PC-9 (cell line): ENCODE measurements at regions not wholly inside any gene's neighbourhood (a gene's known extent, or its start where the extent isn't known, plus 50 kb on each side); places are given as distances from the start of the nearest gene placed in this dataset.

Experiments
- BruUV-seq: library from RNA; stranded (reverse); fragments of 400-500 nt; replicated peaks from 2 replicates; lab custom pipeline; 2021; lab: Mats Ljungman, UMichigan
- CTCF ChIA-PET: fragments of 300-600 bp; sonication (Branson Sonifier 250); formaldehyde crosslinking; loops from one replicate; lab custom pipeline; 2022; ENCODE audit warnings: antibody characterized with exemption; lab: Charles Lee
- POLR2A ChIA-PET: fragments of 300-600 bp; sonication (Branson Sonifier 250); formaldehyde crosslinking; loops from one replicate; lab custom pipeline; 2022; ENCODE audit warnings: antibody characterized with exemption; ENCODE audit not compliant: unreplicated experiment; lab: Charles Lee
- DNase-seq, 2 experiments: peaks; one replicate each; pipeline versions ENCODE4 v3.0.0 to v3.0.0-alpha.2; 2015 to 2022; ENCODE audit warnings: mixed read lengths in 1 of 2
- H2AFZ ChIP-seq: fragments of 200-600 bp; sonication (generic); 2 replicates; pipeline ENCODE4 v1.8.1; 2017; ENCODE audit warnings: antibody characterized with exemption
- H3F3A ChIP-seq: fragments of 200-600 bp; sonication (generic); 2 replicates; pipeline ENCODE4 v1.8.1; 2017; ENCODE audit warnings: antibody characterized with exemption, mild to moderate bottlenecking, low read depth; ENCODE audit not compliant: insufficient read depth
- H3K27ac ChIP-seq: fragments of 200-600 bp; sonication (generic); 2 replicates; pipeline ENCODE4 v1.6.1; 2016; ENCODE audit warnings: mixed run types
- H3K27me3 ChIP-seq: fragments of 200-600 bp; sonication (generic); 2 replicates; pipeline ENCODE4 v1.6.1; 2016; ENCODE audit warnings: low read depth, mixed run types; ENCODE audit not compliant: insufficient read depth
- H3K36me3 ChIP-seq: fragments of 200-600 bp; sonication (generic); 2 replicates; pipeline ENCODE4 v1.6.1; 2016; ENCODE audit warnings: low read depth, mixed run types
- H3K4me1 ChIP-seq: fragments of 200-600 bp; sonication (generic); replicated peaks from 2 replicates; pipeline ENCODE4 v1.6.1; 2016; ENCODE audit warnings: mixed run types; ENCODE audit not compliant: insufficient read depth
- H3K4me2 ChIP-seq: fragments of 200-600 bp; sonication (generic); 2 replicates; pipeline ENCODE4 v1.6.1; 2017; ENCODE audit warnings: mixed run types
- H3K4me3 ChIP-seq: fragments of 200-600 bp; sonication (generic); 2 replicates; pipeline ENCODE4 v1.6.1; 2016; ENCODE audit warnings: mixed run types
- H3K79me2 ChIP-seq: fragments of 200-600 bp; sonication (generic); 2 replicates; pipeline ENCODE4 v1.6.1; 2017; ENCODE audit warnings: low read depth, mixed run types
- H3K9me2 ChIP-seq: fragments of 200-600 bp; sonication (generic); 2 replicates; pipeline ENCODE4 v1.8.1; 2017; ENCODE audit warnings: mild to moderate bottlenecking; ENCODE audit not compliant: insufficient read depth
- H3K9me3 ChIP-seq: fragments of 200-600 bp; sonication (generic); 2 replicates; pipeline ENCODE4 v1.8.1; 2016; ENCODE audit warnings: low read depth; ENCODE audit not compliant: insufficient read depth
- H4K20me1 ChIP-seq: fragments of 200-600 bp; sonication (generic); 2 replicates; pipeline ENCODE4 v1.8.1; 2017; ENCODE audit not compliant: insufficient read depth
- CTCF ChIP-seq: fragments of 200-600 bp; sonication (generic); conservative IDR thresholded peaks from 2 replicates; pipeline ENCODE4 v1.6.1; 2017; ENCODE audit warnings: mixed run types, antibody characterized with exemption, mild to moderate bottlenecking, moderate library complexity
- EZH2 ChIP-seq: fragments of 200-600 bp; sonication (generic); IDR thresholded peaks from 2 replicates; pipeline ENCODE4 v1.8.0; 2017; ENCODE audit warnings: antibody characterized with exemption, low read depth
- intact Hi-C: fragments of 100-400 bp; cut with micrococcal nuclease; formaldehyde crosslinking; loops from one replicate; pipeline ENCODE4 v1.10.0; 2022; ENCODE audit not compliant: unreplicated experiment

DNA sequence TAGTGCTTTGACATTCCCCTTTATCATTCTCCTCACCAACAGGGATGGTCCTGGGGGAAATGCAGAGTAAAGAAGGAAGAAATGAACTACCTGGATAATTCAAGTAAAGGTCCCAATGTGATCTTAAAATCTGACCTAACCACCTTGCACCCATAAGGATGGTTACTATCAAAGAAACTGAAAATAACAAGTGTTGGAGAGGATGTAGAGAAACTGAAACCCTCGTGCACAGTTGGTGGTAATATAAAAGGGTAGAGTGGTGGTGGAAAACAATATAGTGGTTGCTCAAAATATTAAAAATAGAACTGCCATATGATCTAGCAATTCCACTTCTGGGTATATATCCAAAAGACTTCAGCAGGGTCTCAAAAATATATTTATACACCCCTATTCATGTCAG lies 298.6 kb upstream of the PPARGC1A start:
- no peaks in the 10 kb centered on the region for H4K20me1 ChIP-seq
- BruUV-seq: no TSS peak
- no peak overlapping the region for H3K27ac ChIP-seq
- H3K4me2 ChIP-seq: no peak overlapping the region
- TF ChIP-seq CTCF: no peak
- no peak for TF ChIP-seq EZH2
- DNase-seq: no peak
- no peaks in the 10 kb centered on the region for H3K36me3 ChIP-seq
- no peaks in the 10 kb centered on the region for H3K9me2 ChIP-seq
- ChIA-PET CTCF (no interaction called here), POLR2A (no interaction called here)
- intact Hi-C loops: no loop called here
- no peaks in the 10 kb centered on the region for H3K9me3 ChIP-seq
- peaks cover 7% of the 10 kb centered on the region; the same call in 1 of the 2 replicates for H3K27me3 ChIP-seq
- H3F3A ChIP-seq: no peaks in the 10 kb centered on the region
- no peak overlapping the region for H2AFZ ChIP-seq
- H3K4me1 ChIP-seq: no peaks in the 10 kb centered on the region
- H3K4me3 ChIP-seq: no peak overlapping the region
- H3K79me2 ChIP-seq: no peaks in the 10 kb centered on the region

- no TSS peak for BruUV-seq
- Histone ChIP-seq H3K79me2 (no peaks in the 10 kb centered on the region), H2AFZ (no peak overlapping the region), H3K27ac (no peak overlapping the region), H3K27me3 (peaks cover 18% of the 10 kb centered on the region; the same call in 1 of the 2 replicates), H3K36me3 (no peaks in the 10 kb centered on the region), H3K4me2 (no peak overlapping the region), H3K9me2 (no peaks in the 10 kb centered on the region), H3K9me3 (no peaks in the 10 kb centered on the region), H3K4me1 (no peaks in the 10 kb centered on the region), H4K20me1 (no peaks in the 10 kb centered on the region), H3K4me3 (no peak overlapping the region), H3F3A (no peaks in the 10 kb centered on the region)
- ChIA-PET CTCF (no interaction called here), POLR2A (no interaction called here)
- TF ChIP-seq EZH2: no peak
- no peak for TF ChIP-seq CTCF
- DNase-seq: no peak
- intact Hi-C loops: no loop called here
These were observed 296.6 kb upstream of the PPARGC1A start for GRCh38 chr4:24186466-24186865.

GRCh38 chr4:24181005-24181404 lies 291.2 kb upstream of the PPARGC1A start:
- POLR2A ChIA-PET: no interaction called here
- no peak overlapping the region for H3K27ac ChIP-seq
- no peaks in the 10 kb centered on the region for H3F3A ChIP-seq
- no peaks in the 10 kb centered on the region for H3K79me2 ChIP-seq
- no peak overlapping the region for H3K4me3 ChIP-seq
- peaks cover 18% of the 10 kb centered on the region; the same call in 1 of the 2 replicates for H3K27me3 ChIP-seq
- CTCF ChIA-PET: no interaction called here
- H3K9me2 ChIP-seq: no peaks in the 10 kb centered on the region
- H3K9me3 ChIP-seq: no peaks in the 10 kb centered on the region
- H3K36me3 ChIP-seq: no peaks in the 10 kb centered on the region
- H4K20me1 ChIP-seq: no peaks in the 10 kb centered on the region
- no peak overlapping the region for H2AFZ ChIP-seq
- intact Hi-C loops: no loop called here
- no TSS peak for BruUV-seq
- H3K4me1 ChIP-seq: no peaks in the 10 kb centered on the region
- DNase-seq: no peak
- TF ChIP-seq EZH2 (no peak), CTCF (no peak)
- H3K4me2 ChIP-seq: no peak overlapping the region
